Smooth muscle cell (in vitro differentiated cells): ENCODE measurements at regions not wholly inside any gene's neighbourhood (a gene's known extent, or its start where the extent isn't known, plus 50 kb on each side); places are given as distances from the start of the nearest gene placed in this dataset.

Experiments
- DNase-seq: peaks from one replicate; lab custom pipeline; 2025; ENCODE audit not compliant: unreplicated experiment; lab: John Stamatoyannopoulos, UW
- H2AFZ ChIP-seq: fragments of 200-600 bp; sonication (generic); 2 replicates; pipeline ENCODE4 v1.6.0; 2016; ENCODE audit warnings: antibody characterized with exemption, low read depth, mild to moderate bottlenecking
- H3F3A ChIP-seq: fragments of 200-600 bp; sonication (generic); 2 replicates; pipeline ENCODE4 v1.6.0; 2017; ENCODE audit warnings: antibody characterized with exemption, low read depth
- H3K27ac ChIP-seq: fragments of 200-600 bp; sonication (generic); 2 replicates; pipeline ENCODE4 v1.5.1; 2016; ENCODE audit warnings: low read depth, mild to moderate bottlenecking
- H3K27me3 ChIP-seq: fragments of 200-600 bp; sonication (generic); 2 replicates; pipeline ENCODE4 v1.6.1; 2016; ENCODE audit warnings: low read depth, mild to moderate bottlenecking
- H3K36me3 ChIP-seq: fragments of 200-600 bp; sonication (generic); 2 replicates; pipeline ENCODE4 v1.5.1; 2016; ENCODE audit warnings: low read depth
- H3K4me1 ChIP-seq: fragments of 200-600 bp; sonication (generic); 2 replicates; pipeline ENCODE4 v1.5.1; 2016; ENCODE audit warnings: low read depth
- H3K4me2 ChIP-seq: fragments of 200-600 bp; sonication (generic); 2 replicates; pipeline ENCODE4 v1.6.0; 2016; ENCODE audit warnings: mild to moderate bottlenecking
- H3K4me3 ChIP-seq: fragments of 200-600 bp; sonication (generic); 2 replicates; pipeline ENCODE4 v1.5.1; 2016; ENCODE audit warnings: mild to moderate bottlenecking
- H3K79me2 ChIP-seq: fragments of 200-600 bp; sonication (generic); 2 replicates; pipeline ENCODE4 v1.6.0; 2016; ENCODE audit warnings: low read depth, mild to moderate bottlenecking
- H3K9ac ChIP-seq: fragments of 200-600 bp; sonication (generic); 2 replicates; pipeline ENCODE4 v1.6.0; 2016; ENCODE audit warnings: low read depth
- H3K9me3 ChIP-seq: fragments of 200-600 bp; sonication (generic); replicated peaks from 2 replicates; pipeline ENCODE4 v1.5.1; 2016; ENCODE audit warnings: low read depth
- H4K20me1 ChIP-seq: fragments of 200-600 bp; sonication (generic); 2 replicates; pipeline ENCODE4 v1.6.0; 2016; ENCODE audit warnings: low read depth
- CTCF ChIP-seq: fragments of 200-600 bp; sonication (generic); IDR thresholded peaks from 2 replicates; pipeline ENCODE4 v1.5.1; 2017; ENCODE audit warnings: borderline replicate concordance, mild to moderate bottlenecking, antibody characterized with exemption; ENCODE audit not compliant: insufficient read depth, poor library complexity, severe bottlenecking
- WGBS: methylation state at CpG from one replicate; pipeline ENCODE4 v1.1.7; 2016; ENCODE audit warnings: low lambda C conversion rate; 5-methylcytosine and 5-hydroxymethylcytosine counted together

GRCh38 chr2:10520154-10520553 lies 72.0 kb upstream of the ODC1 start:
- Histone ChIP-seq H3K4me3 (no peak overlapping the region), H2AFZ (no peak overlapping the region), H3K27me3 (no peaks in the 10 kb centered on the region), H3K4me1 (no peaks in the 10 kb centered on the region), H3K9me3 (no peaks in the 10 kb centered on the region), H3K79me2 (no peaks in the 10 kb centered on the region), H3F3A (no peaks in the 10 kb centered on the region), H3K36me3 (no peaks in the 10 kb centered on the region), H3K4me2 (no peak overlapping the region), H3K9ac (no peak overlapping the region), H4K20me1 (no peaks in the 10 kb centered on the region), H3K27ac (no peak overlapping the region)
- TF ChIP-seq CTCF: no peak
- 85% methylated on average over 9 of the region's 9 CpGs for WGBS
- DNase-seq: no peak

- Histone ChIP-seq H3F3A (no peaks in the 10 kb centered on the region), H4K20me1 (no peaks in the 10 kb centered on the region), H3K36me3 (no peaks in the 10 kb centered on the region), H3K9me3 (no peaks in the 10 kb centered on the region), H3K27me3 (no peaks in the 10 kb centered on the region), H3K4me3 (no peak overlapping the region), H3K27ac (no peak overlapping the region), H2AFZ (no peak overlapping the region), H3K9ac (no peak overlapping the region), H3K79me2 (no peaks in the 10 kb centered on the region), H3K4me2 (no peak overlapping the region), H3K4me1 (no peaks in the 10 kb centered on the region)
- no peak for DNase-seq
- TF ChIP-seq CTCF: no peak
- 93% methylated on average over 9 of the region's 9 CpGs for WGBS
Observed at GRCh38 chr2:10519394-10519740, 71.2 kb upstream of the ODC1 start.

GRCh38 chr2:10518470-10519393 lies 70.6 kb upstream of the ODC1 start:
- no peak overlapping the region for H2AFZ ChIP-seq
- 95% methylated on average over 20 of the region's 20 CpGs for whole genome bisulfite sequencing
- H3K9ac ChIP-seq: no peak overlapping the region
- no peaks in the 10 kb centered on the region for H3K4me1 ChIP-seq
- H3K79me2 ChIP-seq: no peaks in the 10 kb centered on the region
- no peaks in the 10 kb centered on the region for H3K27me3 ChIP-seq
- no peak for TF ChIP-seq CTCF
- H3K36me3 ChIP-seq: no peaks in the 10 kb centered on the region
- no peak overlapping the region for H3K27ac ChIP-seq
- DNase-seq: no peak
- no peaks in the 10 kb centered on the region for H3K9me3 ChIP-seq
- no peaks in the 10 kb centered on the region for H4K20me1 ChIP-seq
- no peaks in the 10 kb centered on the region for H3F3A ChIP-seq
- no peak overlapping the region for H3K4me2 ChIP-seq
- no peak overlapping the region for H3K4me3 ChIP-seq

GRCh38 chr2:10517351-10518043 lies 69.4 kb upstream of the ODC1 start:
- Histone ChIP-seq H3K36me3 (no peaks in the 10 kb centered on the region), H3K4me1 (no peaks in the 10 kb centered on the region), H3K4me2 (no peak overlapping the region), H4K20me1 (no peaks in the 10 kb centered on the region), H3K27ac (no peak overlapping the region), H3K9ac (no peak overlapping the region), H3K4me3 (no peak overlapping the region), H2AFZ (no peak overlapping the region), H3K9me3 (no peaks in the 10 kb centered on the region), H3F3A (no peaks in the 10 kb centered on the region), H3K79me2 (no peaks in the 10 kb centered on the region), H3K27me3 (no peaks in the 10 kb centered on the region)
- 94% methylated on average over 9 of the region's 9 CpGs for WGBS
- TF ChIP-seq CTCF: no peak
- DNase-seq: no peak
